SHP77 (cell line): ENCODE measurements at regions not wholly inside any gene's neighbourhood (a gene's known extent, or its start where the extent isn't known, plus 50 kb on each side); places are given as distances from the start of the nearest gene placed in this dataset.
"Not testable (repeated sequence)": the region's sequence is repeated elsewhere in the genome, so short reads cannot be mapped to it uniquely, and the experiment has no call there.

Experiments
- DNase-seq, 2 experiments: peaks; one replicate each; lab custom pipeline; 2025; lab: John Stamatoyannopoulos, UW

- no peak for DNase-seq
Observed at GRCh38 chr10:118805146-118805545, 50.4 kb upstream of the CACUL1 start.

GRCh38 chr10:118807512-118808305, 52.9 kb upstream of the CACUL1 start:
- no peak for DNase-seq

GRCh38 chr10:118808601-118809356, 54.0 kb upstream of the CACUL1 start:
- DNase-seq: peak; percentile 10 to 28

GRCh38 chr10:118809357-118810220, 54.8 kb upstream of the CACUL1 start:
- no peak for DNase-seq

DNA sequence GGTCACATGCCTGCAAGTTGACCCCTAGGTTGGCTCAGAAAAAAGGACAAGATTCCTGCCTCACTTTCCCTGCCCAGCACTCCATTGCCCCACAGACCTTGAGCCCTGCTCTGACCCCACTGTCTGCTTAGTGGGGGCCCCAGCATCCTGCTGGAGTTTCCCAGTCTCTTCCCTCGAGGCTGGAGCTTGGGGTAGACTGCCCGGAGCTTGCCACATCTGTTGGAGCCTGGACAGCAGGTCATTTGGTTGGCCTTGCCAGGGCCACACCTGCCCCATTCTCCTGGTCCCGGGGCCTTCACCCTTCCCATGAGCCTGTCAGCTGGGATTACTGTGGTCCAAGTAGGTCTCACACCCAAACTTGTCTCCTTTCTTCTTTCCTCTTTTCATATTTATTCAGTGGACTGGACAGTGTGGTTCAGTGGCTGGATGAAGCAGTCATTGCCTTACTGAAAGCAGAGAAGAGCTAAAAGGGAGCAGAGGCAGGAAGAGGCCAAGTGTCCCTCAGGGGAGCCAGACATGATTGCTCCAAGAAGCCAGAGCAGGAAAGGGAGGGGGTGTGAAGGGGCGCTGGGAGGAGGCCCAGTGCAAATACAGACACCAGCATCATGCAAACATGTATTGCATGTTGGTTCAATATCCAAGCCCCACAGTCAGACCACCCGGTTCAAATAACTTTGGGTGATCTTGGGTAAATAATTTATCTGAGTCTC, 56.2 kb upstream of the CACUL1 start:
- DNase-seq: no peak

- DNase-seq: no peak
Observed at GRCh38 chr10:118811675-118812392, 57.1 kb upstream of the CACUL1 start.

- DNase-seq: no peak
Observed at GRCh38 chr10:118812393-118812740, 57.6 kb upstream of the CACUL1 start.

- DNase-seq: not testable (repeated sequence)
Observed at GRCh38 chr10:118813001-118813400, 58.2 kb upstream of the CACUL1 start.

DNA sequence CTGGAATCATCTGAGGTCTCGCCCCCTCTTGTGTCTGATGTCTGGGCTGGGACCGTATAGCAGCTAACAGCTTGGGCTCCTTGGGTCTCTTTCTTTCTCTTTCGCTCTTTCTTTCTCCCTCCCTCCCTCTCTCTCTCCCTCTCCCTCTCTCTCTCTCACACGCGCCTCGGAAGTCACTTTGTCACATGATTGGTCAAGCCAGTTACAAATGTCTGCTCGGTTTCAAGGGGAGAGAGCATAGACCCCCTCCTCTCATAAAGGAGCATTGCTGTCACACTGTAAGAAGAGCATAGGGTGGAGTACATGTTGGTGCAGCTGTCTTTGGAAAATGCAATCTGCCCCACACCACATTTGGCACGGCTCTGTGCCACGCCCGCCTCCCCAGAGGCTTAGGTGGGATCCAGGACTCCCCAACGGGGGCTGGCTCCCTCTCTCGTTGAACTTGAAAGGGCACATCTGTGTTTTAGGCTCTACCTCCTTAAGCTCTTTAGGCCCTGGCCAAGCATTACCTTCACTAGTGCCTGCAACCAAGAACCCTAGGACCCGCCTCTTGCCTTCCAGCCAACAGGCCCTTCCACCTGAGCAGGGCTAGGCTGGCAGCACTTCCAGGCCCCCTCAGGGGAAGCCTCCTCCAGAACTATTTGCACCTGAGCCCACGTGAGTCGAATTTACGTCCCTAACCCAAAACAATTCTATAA, 61.9 kb upstream of the CACUL1 start:
- no peak for DNase-seq

GRCh38 chr10:118817328-118818068, 62.7 kb upstream of the CACUL1 start:
- DNase-seq: no peak

DNA sequence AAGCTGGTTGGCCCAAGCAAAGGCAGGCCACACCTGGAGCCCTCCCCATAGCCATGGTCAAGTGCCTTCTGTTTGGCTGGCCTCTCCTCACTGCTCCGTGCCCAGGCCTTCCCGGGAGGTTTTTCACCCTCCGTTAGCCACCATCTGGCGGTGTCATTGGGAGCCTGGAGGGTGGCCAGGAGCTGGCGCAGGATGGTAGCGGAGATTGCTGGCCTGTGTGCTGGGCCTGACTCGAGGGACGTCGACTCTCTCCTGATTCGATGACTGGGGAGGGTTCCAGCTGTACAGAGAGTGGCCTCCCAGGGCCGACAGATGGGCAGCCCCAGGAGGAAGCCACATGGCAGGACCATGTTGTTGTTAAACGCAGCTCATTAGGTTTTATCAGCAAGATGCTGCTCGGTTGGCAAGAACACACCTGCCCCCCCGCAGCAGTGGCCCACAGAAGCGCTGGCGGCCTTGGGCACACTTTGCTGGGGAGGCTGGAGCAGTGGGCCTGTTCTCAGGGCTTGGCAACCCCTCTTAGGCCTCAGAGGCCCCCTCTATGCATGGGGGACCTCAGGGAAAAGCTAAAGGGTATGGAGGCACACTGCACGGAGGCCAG, 64.0 kb upstream of the CACUL1 start:
- peak; percentile 78 to 84 for DNase-seq

GRCh38 chr10:118820326-118821116, 65.8 kb upstream of the CACUL1 start:
- no peak for DNase-seq

- DNase-seq: no peak
Observed at GRCh38 chr10:118823256-118823907, 68.6 kb upstream of the CACUL1 start.

- no peak for DNase-seq
Observed at GRCh38 chr10:118827053-118827452, 72.3 kb upstream of the CACUL1 start.

DNA sequence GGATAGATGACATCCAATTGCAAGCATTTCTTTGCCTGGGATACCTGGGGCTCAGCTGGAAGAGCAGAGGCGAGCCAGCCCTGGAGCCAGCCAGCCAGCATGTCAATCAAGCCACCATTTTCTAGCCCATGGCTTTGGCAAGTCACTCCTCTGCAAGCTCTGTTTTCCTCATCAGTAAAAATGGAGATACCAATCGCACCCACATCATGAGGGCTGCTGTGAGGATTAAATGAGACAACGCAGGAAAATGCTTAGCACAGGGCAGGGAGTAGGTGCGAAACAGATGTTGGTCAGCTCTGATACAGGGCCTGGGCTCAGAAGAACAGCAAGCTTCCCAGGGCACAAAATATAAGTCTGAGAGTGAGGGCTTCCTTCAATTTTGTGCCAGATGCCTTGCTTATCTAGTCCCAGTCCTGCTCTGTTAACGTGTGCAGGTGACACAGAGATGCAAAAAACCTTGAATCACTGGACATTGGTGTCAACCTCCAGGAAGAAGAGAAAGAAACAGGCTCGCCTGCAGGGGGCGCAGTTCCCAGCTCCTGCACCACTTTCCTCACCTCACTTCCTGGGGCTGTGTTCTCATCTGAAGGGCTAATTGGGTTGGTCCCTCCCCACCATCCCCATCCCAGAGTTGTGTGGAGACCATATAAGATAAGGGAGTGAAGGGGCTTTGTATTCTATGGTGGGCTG, 72.8 kb upstream of the CACUL1 start:
- DNase-seq: no peak

GRCh38 chr10:118832241-118832651, 77.5 kb upstream of the CACUL1 start:
- DNase-seq: no peak

- not testable (repeated sequence) for DNase-seq
Observed at GRCh38 chr10:118834370-118834769, 79.6 kb upstream of the CACUL1 start.
